PC-9 (cell line): ENCODE measurements at regions not wholly inside any gene's neighbourhood (a gene's known extent, or its start where the extent isn't known, plus 50 kb on each side); places are given as distances from the start of the nearest gene placed in this dataset.

Experiments
- EZH2 ChIP-seq: fragments of 200-600 bp; sonication (generic); IDR thresholded peaks from 2 replicates; pipeline ENCODE4 v1.8.0; 2017; ENCODE audit warnings: antibody characterized with exemption, low read depth
- TF ChIP-seq, protein P1 (sequence below): fragments of 200-600 bp; sonication (generic); conservative IDR thresholded peaks from 2 replicates; pipeline ENCODE4 v1.6.1; 2017; ENCODE audit warnings: mixed run types, antibody characterized with exemption, mild to moderate bottlenecking, moderate library complexity

DNA sequence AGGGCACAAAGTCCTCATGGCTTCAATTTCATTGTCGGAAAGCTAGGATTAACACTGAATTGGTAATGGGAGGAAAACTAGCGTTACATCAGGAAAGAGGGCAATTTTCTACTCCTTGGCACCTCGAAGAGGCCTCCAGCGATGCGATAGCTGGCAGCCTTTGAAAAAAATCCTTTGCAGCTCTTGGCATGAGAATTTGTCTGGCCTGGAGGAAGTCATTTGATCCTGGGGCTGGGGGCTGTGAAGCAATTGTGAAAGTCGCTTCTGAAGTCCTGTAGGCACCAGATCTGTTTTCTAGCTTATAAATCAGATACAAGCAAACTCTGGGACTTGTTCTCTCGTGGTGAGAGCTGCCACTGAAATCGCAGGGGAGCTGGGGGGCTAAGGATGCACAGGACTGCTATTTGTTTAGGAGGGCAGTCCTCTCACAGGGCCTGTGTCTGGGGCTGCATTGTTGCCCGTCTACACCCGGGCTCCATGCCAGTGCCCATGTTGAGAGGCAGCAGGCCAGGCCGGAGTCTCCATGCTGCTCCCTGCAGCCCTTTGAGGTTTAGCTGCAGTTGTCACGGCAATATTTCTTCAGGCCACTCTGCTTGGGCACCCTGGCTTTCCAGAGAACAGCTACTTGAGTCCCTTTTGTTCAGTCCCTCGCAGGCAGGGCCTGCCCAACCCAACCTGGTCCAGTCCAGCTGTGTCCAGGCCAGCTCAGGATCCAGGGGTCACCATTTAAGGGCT lies 206.8 kb upstream of the LYZL1 start:
- TF ChIP-seq EZH2 = no peak
- TF ChIP-seq, protein P1, sequence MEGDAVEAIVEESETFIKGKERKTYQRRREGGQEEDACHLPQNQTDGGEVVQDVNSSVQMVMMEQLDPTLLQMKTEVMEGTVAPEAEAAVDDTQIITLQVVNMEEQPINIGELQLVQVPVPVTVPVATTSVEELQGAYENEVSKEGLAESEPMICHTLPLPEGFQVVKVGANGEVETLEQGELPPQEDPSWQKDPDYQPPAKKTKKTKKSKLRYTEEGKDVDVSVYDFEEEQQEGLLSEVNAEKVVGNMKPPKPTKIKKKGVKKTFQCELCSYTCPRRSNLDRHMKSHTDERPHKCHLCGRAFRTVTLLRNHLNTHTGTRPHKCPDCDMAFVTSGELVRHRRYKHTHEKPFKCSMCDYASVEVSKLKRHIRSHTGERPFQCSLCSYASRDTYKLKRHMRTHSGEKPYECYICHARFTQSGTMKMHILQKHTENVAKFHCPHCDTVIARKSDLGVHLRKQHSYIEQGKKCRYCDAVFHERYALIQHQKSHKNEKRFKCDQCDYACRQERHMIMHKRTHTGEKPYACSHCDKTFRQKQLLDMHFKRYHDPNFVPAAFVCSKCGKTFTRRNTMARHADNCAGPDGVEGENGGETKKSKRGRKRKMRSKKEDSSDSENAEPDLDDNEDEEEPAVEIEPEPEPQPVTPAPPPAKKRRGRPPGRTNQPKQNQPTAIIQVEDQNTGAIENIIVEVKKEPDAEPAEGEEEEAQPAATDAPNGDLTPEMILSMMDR = no peak
